HG03103 (cell line): ENCODE measurements at regions not wholly inside any gene's neighbourhood (a gene's known extent, or its start where the extent isn't known, plus 50 kb on each side); places are given as distances from the start of the nearest gene placed in this dataset.
"Not testable (repeated sequence)": the region's sequence is repeated elsewhere in the genome, so short reads cannot be mapped to it uniquely, and the experiment has no call there.

Experiments
- ATAC-seq: cut with Tn5 transposase; IDR thresholded peaks from one replicate; pipeline ENCODE4 v1.9.1; 2021; ENCODE audit warnings: low read depth; ENCODE audit not compliant: unreplicated experiment

DNA sequence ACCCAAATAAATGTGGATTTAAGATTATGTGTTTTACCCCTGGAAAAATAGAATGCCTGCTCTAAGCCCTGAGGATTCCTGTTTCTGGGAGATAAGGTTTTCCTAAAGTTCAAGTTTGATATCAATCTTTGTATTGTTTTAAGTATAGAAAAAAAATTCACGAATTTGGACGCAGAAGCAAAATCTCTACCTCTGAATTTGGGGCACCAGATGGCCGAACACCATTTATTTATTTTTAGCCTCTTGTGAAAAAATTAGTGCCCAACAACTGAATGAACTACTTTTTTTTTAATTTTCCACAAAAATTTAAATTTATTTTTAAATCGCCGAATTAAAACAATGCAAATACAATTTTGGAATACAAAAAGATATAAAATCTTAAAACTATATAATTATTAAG, 128.1 kb upstream of the SP4 start:
- no peak for ATAC-seq

DNA sequence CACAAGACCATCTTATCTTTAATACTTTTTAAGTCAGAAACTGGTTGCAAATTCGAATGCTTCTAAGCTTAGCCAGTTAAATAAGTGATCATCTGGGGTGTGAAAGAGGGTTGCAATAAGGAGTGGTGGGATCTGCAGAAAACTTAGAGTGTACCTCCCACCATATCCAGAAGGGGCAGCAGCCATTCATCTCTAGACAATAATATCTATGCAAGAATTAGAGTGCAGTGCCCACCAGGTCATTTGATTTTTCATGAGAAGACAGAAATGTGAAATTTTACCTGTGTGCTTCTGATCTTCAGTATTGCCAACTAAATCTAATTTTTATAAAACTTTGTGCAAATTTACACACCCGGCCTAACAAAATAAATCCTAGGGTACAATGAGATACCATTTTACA, 127.2 kb upstream of the SP4 start:
- no peak for ATAC-seq

DNA sequence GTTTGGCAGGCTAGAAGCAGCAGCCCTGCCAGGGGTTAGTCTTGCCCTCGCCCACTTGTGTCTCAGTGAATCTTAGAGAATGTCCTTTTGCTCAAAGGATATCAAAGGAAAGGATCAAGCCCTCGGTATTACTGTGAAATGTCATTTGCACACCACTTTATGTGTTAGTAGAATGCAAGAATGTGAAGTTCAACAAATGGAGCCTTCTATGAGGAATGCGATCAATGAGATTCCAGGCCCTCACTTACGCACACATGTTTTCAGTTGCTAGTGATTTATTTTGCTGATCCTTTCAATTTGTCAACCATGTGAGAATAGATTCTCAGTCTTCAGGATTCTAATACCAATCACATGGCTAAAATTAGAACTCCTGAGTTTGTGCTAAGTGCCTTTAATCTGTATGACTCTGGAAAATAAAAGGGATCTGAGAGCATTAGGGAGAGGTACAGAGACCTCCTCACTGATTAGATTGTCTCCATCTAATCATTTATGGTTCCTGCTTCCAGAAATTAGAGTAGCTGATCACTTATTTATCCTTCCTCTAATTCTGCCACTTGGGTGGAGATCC, 123.0 kb upstream of the SP4 start:
- no peak for ATAC-seq

DNA sequence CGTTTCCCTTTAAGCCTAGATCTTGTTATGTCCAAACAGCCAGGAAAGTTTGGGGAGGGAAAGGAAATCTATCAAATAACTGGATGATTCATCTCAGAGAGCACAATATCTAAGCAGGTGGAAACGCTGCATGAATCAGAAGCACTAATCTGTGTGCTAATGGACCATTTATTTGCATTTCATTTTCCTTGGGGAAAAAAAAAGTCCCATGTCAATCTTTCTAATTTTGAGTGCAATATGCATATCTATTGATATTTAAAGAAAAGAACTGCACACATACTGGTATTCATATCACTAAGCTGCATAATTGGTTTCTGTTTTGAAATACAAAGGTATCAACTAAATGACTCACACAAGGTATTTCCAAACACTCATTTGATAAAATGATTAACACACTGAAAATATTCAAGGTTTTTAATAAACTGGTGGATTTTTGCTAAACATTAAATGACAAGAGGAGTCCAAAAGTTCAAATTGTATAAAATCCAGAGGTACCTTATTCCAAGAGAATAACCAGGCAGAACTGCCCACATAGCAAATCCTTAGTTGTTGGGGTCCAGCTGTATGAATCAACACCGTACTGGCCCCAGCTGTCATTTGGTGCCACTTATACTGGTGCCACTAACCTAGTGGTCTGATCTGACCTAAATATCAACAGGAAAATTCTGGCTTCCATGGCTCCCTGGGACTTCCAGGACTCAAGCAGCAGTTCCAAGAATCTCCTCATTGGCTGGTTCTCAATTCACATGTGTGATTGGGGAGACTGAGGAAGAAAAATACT, 122.2 kb upstream of the SP4 start:
- no peak for ATAC-seq

DNA sequence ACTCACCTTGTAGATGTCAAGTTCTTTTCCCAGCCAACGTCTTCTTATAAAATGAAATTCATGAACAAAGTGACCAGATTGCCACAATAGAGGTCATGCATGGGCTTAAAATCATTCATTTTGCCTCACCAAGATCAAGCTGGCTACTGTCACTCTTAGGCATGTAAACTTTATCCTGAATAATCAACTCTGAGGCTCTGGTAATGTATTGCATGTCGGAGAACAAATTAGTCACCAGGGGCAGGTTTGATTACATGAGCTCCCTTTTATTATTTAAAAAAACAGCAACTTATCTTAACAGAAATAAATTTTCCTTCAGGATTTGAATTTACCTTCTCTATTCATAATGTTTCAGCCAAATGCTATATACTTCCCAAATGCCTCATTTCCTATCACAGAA, 112.9 kb upstream of the SP4 start:
- ATAC-seq, result no peak

DNA sequence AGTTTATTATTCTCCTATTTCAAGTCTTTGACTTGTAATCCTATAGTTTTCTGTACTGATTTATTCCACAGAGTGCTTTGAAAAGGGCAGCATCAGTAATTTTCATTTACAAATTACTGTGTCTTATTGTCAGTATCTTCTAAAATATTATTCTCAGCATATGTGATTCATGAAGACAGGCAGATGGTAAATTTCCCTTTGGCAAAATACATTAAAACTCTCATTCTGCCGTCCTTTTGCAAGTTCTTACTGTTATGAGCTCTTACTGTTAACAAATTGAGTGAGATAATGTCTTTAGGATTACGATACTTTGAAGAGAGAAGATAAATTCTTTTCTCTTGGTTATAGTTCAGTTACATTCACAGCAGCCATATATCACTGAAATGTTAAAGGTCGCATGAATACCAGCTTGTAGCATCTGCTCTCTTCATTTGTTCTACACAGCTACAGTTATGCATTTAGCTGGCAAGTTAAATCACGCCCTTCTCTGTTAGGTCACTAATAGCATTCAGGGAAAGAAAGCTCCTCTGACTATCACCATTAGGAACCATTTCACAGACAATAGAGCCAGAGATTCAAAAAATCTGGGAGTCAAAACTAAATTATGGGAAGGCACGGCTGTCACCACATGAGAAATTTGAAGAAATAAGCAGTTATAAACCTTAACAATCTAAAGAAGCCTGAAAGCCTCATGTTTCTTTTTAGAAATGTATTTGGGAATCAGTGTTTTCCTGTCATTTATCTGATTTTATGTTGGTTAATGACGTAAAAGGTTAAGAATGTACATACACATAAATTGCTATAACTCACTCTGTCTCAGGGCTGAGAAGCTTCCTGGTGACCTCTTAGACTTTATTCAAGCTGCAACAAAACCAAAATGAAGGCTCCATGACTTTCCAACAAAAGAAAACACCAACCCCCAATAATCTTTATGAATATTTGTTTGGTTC, 109.6 kb upstream of the SP4 start:
- no peak for ATAC-seq

DNA sequence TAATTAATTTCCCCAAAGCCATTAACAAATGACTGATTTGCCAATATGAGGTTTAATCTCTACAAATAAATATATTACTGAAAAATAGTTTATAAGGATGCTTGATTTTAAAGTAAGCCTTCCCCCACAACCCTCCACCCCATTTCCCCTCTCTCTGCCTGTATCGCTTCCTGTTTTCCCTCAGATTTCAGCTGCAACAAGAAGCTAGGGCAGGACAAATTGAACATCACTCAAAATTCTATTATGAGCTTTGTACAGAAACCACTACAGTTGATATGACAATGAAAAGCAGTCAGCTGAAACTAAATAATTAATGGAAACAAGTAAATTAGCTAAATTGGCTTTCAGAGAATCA, 109.0 kb upstream of the SP4 start:
- no peak for ATAC-seq

DNA sequence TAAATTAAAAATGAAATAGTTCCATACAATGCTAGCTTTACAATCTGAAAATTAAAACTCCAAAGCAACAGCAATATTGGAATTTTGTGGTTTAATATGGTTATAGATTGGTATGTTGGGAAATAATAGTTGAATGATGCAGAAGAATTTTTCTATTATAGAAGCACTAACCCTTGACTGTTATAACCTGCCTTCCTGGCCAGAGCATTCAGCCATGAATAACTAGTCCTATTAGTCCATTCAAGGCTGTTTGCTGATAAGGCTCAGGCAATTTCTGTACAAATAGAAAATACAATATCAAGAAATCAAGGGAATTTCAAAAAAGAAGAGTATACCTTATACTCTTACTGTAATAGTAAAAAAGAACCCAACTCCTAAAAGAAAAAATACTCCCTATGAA, 101.6 kb upstream of the SP4 start:
- no peak for ATAC-seq

DNA sequence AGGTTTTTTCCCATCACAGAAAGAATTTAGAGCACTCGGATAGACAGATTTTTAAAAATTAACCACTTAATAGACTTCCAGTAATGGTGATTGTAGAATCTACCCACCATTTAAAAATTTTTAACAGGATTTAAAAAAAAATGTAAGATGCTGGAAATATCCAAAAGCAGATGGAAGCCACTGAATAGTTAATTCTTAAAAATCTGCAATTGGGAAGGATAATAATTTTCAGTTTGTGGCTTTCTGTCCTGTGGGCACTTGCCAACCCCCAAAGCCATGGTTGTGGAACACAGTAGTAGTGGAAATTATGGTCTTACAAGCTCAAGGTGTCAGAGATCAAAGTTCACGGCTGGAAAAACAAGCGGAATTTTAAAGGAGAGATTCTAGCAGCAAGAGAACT, 101.0 kb upstream of the SP4 start:
- no peak for ATAC-seq

DNA sequence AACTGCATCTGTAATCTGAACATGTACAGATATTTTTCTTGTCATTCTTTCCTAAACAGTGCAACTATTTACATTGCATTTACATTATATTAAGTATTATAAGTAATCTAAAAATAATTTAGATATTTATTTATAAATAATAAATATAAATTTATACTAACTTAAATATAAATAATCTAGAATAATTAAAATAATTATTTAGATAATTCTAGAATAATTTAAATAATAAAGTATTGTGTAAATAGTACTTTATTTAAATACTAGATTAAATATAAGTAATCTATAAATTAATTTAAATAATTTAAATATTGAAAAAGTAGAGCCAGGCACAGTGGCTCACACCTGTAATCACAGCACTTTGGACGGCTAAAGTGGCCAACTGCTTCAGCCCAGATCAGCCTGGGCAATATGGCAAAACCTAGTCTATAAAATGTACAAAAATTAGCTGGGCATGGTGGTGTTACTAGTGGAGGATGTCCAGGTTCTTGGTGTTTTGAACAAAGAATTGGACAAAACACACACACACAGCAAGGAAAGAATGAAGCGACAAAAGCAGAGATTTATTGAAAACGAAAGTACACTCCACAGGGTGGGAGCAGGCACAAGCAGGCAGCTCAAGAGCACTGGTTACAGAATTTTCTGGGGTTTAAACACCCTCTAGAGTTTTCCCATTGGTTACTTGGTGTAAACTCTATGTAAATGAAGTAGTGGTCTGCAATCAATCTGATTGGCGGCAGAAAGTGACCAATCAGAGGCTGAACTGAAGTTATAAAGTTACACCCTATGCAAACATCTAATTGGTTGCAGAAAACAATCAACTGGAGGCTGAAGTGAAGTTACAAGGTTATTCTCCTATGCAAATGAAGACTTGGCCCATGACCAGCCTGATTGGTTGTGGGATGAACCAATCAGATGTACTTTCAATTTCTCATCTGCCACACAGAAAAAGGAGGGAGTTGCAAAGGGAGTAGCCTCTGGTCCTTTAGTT, 100.2 kb upstream of the SP4 start:
- ATAC-seq, result no peak

DNA sequence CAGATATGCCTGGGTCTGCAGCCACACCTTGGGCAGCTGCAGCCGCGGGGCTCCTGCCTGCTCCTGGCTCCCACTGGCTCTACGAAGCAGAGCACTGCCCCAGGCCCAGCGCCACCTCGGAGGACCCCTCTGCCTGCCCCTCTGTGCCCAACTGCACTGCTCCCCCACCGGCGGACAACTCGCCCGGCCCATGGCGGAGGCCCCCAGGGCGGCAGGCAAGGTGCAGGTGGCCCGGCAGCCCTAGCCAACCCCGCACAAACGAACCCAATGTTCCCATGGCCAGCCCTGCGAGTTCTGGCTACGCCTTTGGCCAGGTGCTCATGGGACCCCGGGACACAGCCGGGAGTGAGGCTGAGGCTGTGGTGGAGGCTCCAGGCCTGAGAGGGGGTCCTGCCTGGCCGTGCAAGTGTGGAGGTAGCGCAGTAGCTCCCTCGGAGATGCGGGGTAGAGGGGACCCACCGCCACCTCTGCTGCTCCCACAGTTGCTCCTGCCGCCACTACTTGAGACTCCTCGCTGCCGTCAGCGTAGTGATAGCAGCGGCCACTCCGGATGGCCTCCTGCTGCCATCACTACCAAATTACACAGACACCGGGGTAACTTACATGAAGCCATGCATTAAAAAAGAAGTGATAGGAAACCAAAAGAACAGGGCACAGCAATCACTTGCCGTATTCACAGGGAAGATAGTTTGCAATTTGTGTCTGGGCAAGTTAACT, 97.3 kb upstream of the SP4 start:
- no peak for ATAC-seq

DNA sequence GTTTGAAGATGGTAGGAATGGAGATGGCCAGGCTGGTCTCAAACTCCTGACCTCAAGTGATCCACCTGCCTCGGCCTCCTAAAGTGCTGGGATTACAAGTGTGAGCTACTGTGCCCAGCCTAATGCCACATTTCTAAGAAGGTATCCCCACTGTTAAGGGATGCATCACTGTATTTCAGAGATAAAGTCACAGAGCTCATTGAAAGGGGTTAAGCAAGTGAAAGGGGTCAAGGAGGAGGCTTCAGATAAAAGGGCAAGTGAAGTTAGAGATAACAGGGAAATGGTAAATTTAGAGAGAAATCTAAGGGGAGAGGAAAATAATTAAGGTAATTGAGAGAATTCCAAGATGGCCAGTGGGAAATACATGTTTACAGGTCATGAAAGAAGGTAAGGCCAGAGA, 93.0 kb upstream of the SP4 start:
- ATAC-seq, result no peak

DNA sequence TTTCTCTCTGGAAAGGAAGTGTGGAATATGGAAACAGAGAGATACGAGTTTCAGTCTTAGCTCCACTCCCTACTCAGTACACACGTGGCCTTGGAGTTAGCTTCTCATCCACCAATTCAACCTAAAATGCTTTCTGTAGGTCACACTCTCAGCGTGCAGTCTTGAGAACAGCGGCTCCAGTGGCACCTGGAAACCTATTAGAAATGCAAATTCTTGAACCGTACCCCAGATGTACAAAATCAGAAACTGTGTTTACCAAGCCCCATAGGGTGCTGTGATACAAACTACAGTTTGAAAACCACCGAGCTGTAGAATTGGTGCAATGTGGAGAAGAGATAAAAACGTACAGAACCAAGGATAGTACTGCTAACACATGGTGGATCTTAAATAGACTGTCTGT, 91.1 kb upstream of the SP4 start:
- ATAC-seq, result no peak

DNA sequence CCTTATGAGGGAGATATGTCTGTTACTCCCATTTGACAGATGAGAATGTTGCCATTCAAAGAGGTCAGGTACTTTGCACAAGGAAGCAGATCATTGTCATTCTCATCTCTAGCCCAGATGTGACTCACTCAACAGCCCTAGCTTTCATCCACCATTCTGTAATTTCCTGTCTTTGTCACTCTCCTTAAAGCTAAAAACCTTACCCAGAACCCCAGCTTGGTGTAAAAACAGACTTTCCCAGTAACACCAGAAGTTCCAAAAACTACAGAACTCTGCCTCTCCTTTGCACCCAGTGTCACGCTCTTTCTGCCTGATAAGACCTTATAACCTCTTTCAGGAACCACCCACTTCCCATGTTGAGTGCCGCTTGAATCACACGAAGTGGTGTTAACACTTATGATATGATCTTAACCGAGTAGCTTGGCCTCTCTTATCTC, 89.1 kb upstream of the SP4 start:
- no peak for ATAC-seq

DNA sequence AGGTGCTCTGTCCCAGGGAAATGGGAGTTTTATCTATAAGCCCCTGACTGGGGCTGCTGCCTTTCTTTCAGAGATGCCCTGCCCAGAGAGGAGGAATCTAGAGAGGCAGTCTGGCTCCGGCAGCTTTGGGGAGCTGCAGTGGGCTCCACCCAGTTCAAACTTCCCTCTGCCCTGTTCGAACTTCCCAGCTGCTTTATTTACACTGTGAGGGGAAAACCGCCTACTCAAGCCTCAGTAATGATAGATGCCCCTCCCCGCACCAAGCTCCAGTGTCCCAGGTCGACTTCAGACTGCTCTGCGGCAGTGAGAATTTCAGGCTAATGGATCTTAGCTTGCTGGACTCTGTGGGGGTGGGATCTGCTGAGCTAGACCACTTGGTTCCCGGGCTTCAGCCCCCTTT, 83.0 kb upstream of the SP4 start:
- not testable (repeated sequence) for ATAC-seq

DNA sequence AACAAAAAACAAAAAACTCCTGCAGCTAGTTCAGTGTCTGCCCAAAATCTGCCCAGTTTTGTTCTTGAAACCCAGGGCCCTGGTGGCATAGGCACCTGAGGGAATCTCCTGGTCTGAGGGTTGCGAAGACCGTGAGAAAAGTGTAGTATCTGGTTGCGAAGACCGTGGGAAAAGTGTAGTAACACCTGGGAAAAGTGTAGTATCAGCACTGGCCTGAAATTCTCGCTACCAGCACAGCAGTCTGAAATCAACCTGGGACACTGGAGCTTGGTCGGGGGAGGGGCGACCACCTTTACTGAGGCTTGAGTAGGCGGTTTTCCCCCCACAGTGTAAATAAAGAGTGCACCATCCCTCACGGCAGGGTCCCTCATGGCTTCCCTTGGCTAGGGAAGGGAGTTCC, 82.5 kb upstream of the SP4 start:
- ATAC-seq, result no peak

DNA sequence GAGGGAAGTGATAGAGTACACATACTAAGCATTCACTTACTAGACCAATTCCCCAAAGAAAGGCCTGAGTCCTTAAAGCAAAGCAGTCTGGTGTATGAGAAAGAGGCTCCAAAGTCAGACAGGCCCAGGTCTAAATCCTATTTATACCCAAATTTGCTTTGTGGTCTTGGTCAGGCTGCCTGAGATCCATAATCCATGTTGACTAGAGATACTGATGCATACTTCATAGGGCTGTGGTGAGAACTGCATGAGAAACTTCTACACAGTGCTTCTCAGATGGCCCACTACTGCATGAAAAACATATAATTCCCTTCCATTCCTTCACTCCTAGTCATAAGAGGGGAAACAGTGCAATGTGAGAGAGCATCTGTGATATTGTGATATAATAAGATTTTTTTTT, 81.6 kb upstream of the SP4 start:
- no peak for ATAC-seq

DNA sequence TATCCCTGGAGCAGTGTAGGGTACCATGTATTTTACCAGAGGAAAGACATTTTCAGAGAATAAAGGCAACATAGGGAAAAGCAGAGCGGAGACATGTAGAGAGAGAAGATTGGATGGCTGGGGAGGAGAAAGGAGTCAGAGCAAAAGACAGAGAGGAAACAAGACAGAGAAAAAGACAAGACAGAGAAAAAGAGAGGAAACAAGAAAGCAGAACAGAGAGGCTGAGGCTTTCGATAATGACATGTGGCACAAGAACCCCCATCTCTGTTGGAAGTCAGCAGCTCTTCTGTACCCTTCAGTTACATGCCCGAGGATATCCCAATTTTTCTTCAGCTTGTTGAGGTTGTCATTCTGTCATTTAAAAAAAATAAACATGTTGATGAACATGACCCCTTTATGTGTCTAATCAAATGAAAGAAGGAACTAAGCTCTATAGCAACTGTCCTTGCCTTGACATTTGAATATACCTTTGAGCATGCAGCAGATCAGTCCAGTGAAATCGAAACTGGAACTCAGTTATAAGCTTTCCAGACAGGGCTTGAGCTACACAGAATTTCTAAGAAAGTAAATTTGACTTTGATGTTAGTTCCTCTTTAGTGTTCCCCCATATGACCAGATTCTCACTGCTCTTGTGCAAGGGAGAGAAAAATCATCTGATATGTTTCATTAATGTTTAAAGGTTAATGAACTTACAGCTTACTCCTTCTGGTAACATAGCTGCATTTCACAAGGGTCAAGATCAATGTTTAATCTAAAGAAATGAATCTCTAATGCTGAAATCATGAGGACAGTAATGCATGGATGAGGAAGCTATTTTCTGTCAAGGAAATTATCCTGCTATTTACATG, 75.1 kb upstream of the SP4 start:
- peak; percentile 74 for ATAC-seq

DNA sequence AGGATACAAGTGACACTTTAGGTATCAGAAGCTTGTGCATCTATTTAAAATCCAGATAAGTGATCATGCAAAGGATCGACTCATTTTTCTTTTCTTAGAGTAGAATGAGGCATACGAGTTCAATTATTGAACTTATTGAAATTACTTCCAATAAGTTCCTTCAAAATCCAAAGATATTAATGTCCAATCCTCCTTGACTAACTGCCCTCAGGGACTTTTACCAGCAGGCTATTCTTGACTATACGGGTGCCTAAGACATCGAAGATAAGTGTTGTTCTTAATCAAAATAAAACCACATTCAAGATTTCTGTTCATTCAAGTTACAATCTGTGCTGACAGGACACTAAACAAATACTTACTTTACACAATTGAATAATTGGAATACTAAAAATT, 74.5 kb upstream of the SP4 start:
- no peak for ATAC-seq
